Stimulated activated naive CD8-positive, alpha-beta T cell treated with anti-CD3 and anti-CD28 coated beads, Interleukin-15, Interleukin-2, amounts not matched to agents 100 ng/mL and 50 ng/mL, for 24 hours (primary cell): ENCODE measurements at regions not wholly inside any gene's neighbourhood (a gene's known extent, or its start where the extent isn't known, plus 50 kb on each side); places are given as distances from the start of the nearest gene placed in this dataset.

Experiments
- H3K27ac Mint-ChIP-seq: one replicate; pipeline ENCODE4 v1.8.0; 2021; ENCODE audit warnings: mild to moderate bottlenecking, mixed read lengths
- H3K27me3 Mint-ChIP-seq: one replicate; pipeline ENCODE4 v1.8.0; 2021; ENCODE audit warnings: mixed read lengths
- H3K36me3 Mint-ChIP-seq: one replicate; pipeline ENCODE4 v1.8.0; 2021; ENCODE audit warnings: low read depth, mixed read lengths
- H3K4me1 Mint-ChIP-seq: one replicate; pipeline ENCODE4 v1.8.0; 2021; ENCODE audit warnings: low read depth, mixed read lengths
- H3K4me3 Mint-ChIP-seq: one replicate; pipeline ENCODE4 v1.8.0; 2021; ENCODE audit warnings: mild to moderate bottlenecking, mixed read lengths
- H3K9me3 Mint-ChIP-seq: one replicate; pipeline ENCODE4 v1.8.0; 2021; ENCODE audit warnings: mixed read lengths

DNA sequence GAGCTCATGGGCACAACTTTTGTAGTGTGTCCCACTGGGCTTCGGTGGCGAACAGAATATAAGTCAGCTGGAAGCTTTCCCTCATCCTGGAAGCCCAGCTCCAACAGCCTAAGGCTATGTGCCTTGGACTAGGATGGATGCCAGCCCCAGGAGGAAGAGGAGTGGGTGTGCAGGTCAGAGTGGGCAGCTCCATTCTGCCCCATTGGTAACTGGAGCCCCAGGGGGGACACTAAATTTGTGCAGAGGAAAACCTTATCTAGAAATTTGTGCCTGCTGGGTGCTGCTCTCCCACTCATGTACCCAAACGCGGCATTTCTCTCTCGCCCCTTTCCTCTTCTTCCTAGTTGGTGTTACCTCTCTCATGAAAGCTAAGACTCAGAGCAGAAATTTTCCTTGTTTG, 253.9 kb upstream of the MAN1A1 start:
- no peak overlapping the region for H3K27ac Mint-ChIP-seq
- no peaks in the 10 kb centered on the region for H3K27me3 Mint-ChIP-seq
- no peaks in the 10 kb centered on the region for H3K36me3 Mint-ChIP-seq
- no peaks in the 10 kb centered on the region for H3K4me1 Mint-ChIP-seq
- H3K4me3 Mint-ChIP-seq: no peak overlapping the region
- no peaks in the 10 kb centered on the region for H3K9me3 Mint-ChIP-seq

DNA sequence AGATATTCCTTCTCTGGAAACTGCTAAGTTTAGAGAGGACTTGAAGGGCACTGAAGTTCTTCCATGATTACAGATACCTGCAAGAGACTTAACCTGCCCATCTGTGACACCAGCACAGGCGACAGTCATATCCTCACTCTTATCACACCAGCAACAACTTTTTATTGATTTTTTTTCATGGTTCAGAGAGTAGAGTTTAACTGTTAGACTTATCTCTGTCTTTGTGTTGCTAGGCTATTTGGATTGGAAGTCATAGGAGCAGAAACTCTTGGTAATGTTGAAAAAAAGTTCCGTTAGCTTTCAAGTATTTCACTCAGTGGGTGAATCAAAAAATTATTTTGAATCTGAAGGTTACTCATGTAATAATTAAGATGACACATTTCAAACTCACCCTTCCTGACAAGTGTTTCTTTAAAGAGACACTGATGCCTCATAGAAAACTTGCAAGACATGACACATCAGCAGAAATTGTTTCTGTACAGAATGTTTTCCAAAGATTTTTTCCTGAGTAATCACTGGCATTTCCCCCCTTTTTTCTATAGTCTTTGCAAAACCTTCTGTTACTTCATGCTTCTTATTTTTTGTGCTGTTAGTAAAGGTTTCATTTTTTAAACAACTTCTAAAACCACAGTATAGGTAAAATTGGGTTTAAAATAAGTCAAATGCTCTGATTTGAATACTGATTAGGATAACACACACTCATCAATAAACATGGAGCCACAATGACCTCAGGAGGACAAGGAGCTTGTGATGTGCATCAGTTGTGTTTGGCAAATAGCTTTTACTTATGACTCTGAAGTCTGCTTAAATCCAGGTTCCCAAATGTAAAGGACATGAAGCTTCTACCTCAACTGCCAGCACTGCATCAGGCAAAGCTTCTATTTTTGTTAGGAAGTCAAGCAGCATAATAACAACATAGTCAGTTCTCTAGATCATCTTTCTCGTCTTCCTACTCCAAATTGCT, 252.9 kb upstream of the MAN1A1 start:
- Mint-ChIP-seq H3K9me3 (no peaks in the 10 kb centered on the region), H3K27me3 (peaks cover 4% of the 10 kb centered on the region), H3K27ac (no peak overlapping the region), H3K4me1 (no peaks in the 10 kb centered on the region), H3K36me3 (no peaks in the 10 kb centered on the region), H3K4me3 (no peak overlapping the region)

DNA sequence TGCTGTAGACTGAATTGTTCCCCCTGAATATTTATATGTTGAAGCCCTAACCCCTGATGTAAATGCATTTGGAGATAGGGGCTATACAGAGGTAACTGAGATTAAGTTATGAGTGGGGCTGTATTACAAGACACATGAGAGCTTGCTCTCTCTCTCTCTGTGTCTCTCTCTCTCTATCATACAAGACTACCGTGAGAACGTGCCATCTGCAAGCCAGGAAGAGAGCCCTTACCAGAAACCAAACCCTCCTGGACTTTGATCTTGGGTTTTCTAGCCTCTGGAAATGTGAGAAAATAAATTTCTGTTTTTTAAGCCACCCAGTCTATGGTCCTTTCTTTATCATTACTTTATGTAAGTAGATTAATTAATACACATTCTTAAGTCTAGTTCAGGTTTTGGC, 249.3 kb upstream of the MAN1A1 start:
- no peak overlapping the region for H3K27ac Mint-ChIP-seq
- H3K4me3 Mint-ChIP-seq: no peak overlapping the region
- H3K36me3 Mint-ChIP-seq: no peaks in the 10 kb centered on the region

DNA sequence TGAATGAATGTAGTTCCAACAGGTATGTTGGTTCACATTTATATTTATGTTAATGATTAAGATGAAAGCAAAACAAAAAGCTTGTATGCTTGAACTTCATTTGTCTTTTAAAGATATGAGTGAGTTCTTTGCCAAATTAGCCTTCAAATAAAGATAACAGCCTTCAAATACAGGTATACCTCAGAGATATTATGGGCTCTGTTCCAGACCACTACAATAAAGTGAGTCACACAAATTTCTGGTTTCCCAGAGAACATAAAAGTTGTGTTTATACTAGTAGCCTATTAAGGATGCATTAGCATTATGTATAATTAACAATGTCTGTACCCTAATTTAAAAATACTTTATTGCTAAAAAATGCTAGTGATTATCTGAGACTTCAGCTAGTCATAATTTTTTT, 245.3 kb upstream of the MAN1A1 start:
- H3K4me1 Mint-ChIP-seq: no peaks in the 10 kb centered on the region
- peaks cover 4% of the 10 kb centered on the region for H3K27me3 Mint-ChIP-seq
- no peak overlapping the region for H3K27ac Mint-ChIP-seq
- no peak overlapping the region for H3K4me3 Mint-ChIP-seq
- H3K9me3 Mint-ChIP-seq: no peaks in the 10 kb centered on the region
- H3K36me3 Mint-ChIP-seq: no peaks in the 10 kb centered on the region

More for the DNA sequence above, 249.3 kb upstream of the MAN1A1 start:
- H3K4me1 Mint-ChIP-seq: no peaks in the 10 kb centered on the region
- peaks cover 4% of the 10 kb centered on the region for H3K27me3 Mint-ChIP-seq
- no peaks in the 10 kb centered on the region for H3K9me3 Mint-ChIP-seq

DNA sequence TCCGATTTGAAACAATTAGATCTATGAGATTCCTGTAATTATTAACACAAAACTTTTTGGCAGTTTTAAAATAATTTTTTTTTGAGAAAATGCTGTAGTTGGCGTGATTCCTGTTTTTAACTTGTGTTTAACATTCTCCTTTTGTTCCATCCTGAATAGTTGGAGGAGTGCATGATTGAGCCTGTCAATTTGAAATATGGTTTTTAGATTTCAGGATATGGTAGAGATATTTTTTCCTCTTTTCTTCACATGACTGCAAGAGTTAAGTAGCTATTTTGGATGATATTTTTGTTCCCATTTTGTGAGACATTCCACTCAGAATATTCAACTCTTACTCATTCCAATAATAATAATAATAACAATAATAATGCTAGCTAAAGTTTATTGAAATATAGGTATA, 241.7 kb upstream of the MAN1A1 start:
- Mint-ChIP-seq H3K9me3 (no peaks in the 10 kb centered on the region), H3K27me3 (no peaks in the 10 kb centered on the region), H3K27ac (no peak overlapping the region), H3K4me1 (peaks cover 3% of the 10 kb centered on the region), H3K36me3 (no peaks in the 10 kb centered on the region), H3K4me3 (no peak overlapping the region)

DNA sequence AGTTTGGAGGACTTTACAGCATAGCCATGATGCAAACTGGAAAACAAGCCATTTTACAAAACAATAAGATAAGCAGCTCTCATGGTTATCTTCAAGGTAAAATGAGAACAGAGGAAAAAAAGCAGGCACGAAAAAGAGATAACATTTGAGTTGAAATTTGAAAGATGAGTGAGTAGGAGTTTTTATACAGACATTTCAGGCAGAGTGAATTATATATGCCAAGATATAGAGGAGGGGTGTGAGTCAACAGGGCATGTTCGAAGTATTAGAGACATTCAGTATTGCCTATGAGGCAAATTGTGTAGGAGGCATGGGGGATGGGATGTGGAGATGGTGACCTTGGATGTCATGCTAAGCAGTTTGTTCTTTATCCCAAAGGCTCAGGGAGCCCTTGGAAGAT, 240.5 kb upstream of the MAN1A1 start:
- no peak overlapping the region for H3K4me3 Mint-ChIP-seq
- no peaks in the 10 kb centered on the region for H3K9me3 Mint-ChIP-seq
- H3K4me1 Mint-ChIP-seq: peaks cover 3% of the 10 kb centered on the region
- H3K27me3 Mint-ChIP-seq: no peaks in the 10 kb centered on the region
- H3K27ac Mint-ChIP-seq: no peak overlapping the region
- no peaks in the 10 kb centered on the region for H3K36me3 Mint-ChIP-seq

DNA sequence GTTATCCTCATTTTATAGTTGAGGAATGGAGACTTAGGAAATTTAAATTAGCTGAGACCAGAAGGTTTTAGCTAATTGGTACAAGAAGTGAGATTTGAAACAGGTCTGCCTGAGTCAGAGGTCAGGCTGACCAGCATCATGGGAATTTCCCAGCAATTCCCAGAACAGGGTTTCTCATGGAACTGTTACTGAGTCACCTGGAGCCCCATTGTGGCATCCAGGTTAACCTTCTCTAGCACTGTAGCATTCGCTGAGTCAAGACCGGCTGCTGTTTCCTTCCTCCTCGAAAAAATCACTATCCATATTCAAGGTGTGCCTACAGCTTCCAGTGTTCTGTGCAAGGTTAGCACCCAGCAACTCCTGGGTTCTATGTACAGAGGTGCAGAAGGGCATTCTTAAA, 238.0 kb upstream of the MAN1A1 start:
- Mint-ChIP-seq H3K4me3 (no peak overlapping the region), H3K9me3 (no peaks in the 10 kb centered on the region), H3K36me3 (no peaks in the 10 kb centered on the region), H3K27ac (no peak overlapping the region), H3K27me3 (no peaks in the 10 kb centered on the region), H3K4me1 (peaks cover 3% of the 10 kb centered on the region)

DNA sequence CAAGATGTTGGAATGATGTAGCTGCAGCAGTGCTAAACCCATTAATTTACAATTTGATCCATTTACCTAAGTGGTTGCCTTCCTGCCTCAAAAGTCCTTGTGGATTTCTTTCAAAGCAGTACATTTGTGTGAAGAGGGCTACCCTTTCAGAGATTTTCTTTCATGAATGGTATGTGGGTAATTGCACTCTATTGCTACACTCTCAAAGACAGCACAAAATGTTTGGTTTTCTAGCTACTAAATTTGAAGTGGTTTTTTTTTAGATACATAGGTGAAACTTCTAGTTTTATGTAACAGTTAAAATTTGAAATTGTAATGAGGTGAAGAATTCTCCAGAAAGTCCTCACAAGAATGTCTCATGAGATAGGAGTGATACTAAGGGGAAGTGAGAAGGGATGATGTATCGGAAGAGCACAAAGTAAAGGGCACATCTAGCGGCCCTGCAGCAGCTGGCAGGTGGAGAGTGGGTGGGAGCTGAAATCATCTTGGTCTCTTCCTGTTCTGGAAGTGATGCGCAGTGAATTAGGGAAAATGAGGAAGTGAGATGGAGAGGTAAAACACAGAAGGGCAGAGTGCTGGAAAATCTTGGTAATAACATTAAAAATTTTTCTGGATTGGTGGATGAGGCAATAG, 236.8 kb upstream of the MAN1A1 start:
- H3K4me3 Mint-ChIP-seq: no peak overlapping the region
- H3K27ac Mint-ChIP-seq: no peak overlapping the region
- H3K9me3 Mint-ChIP-seq: no peaks in the 10 kb centered on the region
- no peaks in the 10 kb centered on the region for H3K36me3 Mint-ChIP-seq
- peaks cover 3% of the 10 kb centered on the region for H3K4me1 Mint-ChIP-seq
- no peaks in the 10 kb centered on the region for H3K27me3 Mint-ChIP-seq

DNA sequence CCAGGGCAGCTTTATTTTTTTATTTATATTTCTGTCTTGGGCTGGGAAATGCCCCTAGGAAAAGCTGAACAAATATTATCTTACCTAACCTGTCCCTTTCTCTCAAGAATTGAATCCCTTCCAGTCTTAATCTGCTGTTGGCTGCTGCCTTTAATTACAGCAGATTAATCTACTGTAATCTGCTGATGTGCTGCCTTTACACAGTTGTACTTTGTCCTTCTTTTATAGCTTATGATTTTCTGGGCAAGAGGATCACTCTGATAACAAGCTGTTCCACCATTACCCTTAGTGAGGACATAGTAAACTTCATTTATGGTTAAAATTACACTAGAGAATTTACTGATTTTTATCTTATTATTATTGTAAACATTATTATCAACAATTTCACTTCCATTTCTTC, 234.5 kb upstream of the MAN1A1 start:
- H3K36me3 Mint-ChIP-seq: no peaks in the 10 kb centered on the region
- no peak overlapping the region for H3K4me3 Mint-ChIP-seq
- peaks cover 3% of the 10 kb centered on the region for H3K4me1 Mint-ChIP-seq
- H3K27me3 Mint-ChIP-seq: no peaks in the 10 kb centered on the region
- no peak overlapping the region for H3K27ac Mint-ChIP-seq
- H3K9me3 Mint-ChIP-seq: no peaks in the 10 kb centered on the region

DNA sequence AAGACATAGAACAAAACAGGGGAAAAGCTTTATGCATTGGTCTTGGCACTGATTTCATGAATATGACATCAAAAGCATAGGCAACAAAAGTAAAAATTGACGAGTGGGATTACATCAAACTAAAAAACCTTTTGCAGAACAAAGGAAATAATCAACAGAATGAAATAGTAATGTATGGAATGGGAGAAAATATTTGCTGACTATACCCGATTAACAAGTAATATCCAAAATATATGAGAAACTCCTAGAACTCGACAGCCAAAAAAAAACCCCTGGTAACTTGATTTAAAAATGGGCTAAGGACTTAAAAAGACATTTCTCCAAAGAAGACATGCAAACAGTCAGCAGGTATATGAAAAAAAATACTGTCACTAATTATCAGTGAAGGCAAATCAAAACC, 231.7 kb upstream of the MAN1A1 start:
- Mint-ChIP-seq H3K36me3 (no peaks in the 10 kb centered on the region), H3K27me3 (no peaks in the 10 kb centered on the region), H3K27ac (no peak overlapping the region), H3K4me1 (no peaks in the 10 kb centered on the region), H3K9me3 (peaks cover 11% of the 10 kb centered on the region), H3K4me3 (no peak overlapping the region)

DNA sequence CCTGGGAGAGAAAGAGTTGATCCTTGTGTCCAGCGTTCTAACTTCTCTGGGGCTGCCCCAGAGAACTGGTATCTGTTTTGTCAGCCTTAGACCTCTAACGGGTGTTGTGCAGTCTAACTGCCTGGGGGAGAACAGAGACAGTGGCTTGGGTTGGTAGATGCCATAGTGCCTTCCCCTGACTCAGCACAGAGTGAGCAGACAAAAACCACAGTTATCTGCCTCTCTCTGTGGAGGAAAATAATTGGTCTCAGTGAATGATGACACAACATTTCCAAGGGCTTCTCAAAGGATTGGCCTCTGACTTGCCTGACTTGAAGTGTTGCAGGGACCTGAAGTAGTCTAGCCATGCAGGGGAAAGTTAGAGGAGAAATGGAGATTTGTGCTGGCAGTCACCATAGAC, 226.2 kb upstream of the MAN1A1 start:
- Mint-ChIP-seq H3K27ac (no peak overlapping the region), H3K9me3 (peaks cover 18% of the 10 kb centered on the region), H3K4me3 (no peak overlapping the region), H3K4me1 (no peaks in the 10 kb centered on the region), H3K27me3 (peaks cover 7% of the 10 kb centered on the region), H3K36me3 (no peaks in the 10 kb centered on the region)

DNA sequence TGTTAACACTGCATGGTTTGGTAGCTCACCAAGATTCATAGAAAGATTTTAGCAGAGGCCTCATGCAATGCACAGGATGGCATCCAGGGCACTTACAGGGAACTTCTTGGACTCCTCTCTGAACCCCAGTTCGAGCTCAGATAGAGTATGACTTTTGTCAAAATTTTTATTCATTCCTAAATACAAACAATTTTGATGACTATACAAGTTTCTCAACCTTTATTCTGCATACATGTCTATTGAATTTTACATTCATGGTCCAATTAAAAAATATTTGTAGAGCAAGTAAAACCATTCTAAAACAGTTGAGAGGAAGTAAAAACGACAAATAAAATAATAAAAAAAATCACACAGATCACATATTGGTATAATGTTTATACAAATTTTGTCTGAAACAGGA, 219.0 kb upstream of the MAN1A1 start:
- Mint-ChIP-seq H3K27me3 (peaks cover 3% of the 10 kb centered on the region), H3K27ac (no peak overlapping the region), H3K36me3 (no peaks in the 10 kb centered on the region), H3K4me1 (no peaks in the 10 kb centered on the region), H3K9me3 (no peaks in the 10 kb centered on the region), H3K4me3 (no peak overlapping the region)

DNA sequence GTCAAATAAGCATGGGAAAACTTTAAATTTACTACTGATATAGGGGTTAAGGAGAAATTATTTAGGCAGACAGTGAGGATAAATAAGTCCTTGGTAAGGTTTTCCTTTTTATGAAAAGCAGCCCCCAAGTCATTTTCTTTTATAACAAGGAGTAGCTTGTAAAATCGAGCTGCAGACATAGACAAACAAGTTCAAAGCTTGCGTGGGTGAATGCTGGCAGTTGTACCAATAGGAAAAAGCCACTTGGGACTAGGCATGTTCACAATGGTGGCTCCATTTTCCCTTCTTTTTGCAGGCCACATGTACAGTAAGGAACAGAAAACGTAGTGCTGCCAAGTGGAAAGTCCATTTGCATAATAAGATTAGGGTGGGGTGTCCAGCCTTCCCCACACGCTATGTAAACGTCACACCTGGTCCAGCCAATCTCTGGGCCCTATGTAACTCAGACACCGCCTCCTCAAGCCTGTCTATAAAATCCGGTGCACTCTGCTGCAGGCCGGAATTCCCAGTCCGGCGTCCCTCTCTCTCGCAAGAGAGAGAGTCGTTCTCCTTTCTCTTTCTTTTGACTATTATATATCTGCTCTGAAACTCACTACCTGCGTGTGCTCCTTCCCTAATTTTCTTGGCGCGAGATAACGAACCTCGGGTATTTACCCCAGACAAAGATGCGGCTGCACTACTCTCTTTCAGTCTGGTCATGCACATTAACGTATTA, 217.1 kb upstream of the MAN1A1 start:
- no peak overlapping the region for H3K27ac Mint-ChIP-seq
- no peaks in the 10 kb centered on the region for H3K4me1 Mint-ChIP-seq
- no peaks in the 10 kb centered on the region for H3K27me3 Mint-ChIP-seq
- H3K9me3 Mint-ChIP-seq: no peaks in the 10 kb centered on the region
- H3K36me3 Mint-ChIP-seq: no peaks in the 10 kb centered on the region
- H3K4me3 Mint-ChIP-seq: no peak overlapping the region

DNA sequence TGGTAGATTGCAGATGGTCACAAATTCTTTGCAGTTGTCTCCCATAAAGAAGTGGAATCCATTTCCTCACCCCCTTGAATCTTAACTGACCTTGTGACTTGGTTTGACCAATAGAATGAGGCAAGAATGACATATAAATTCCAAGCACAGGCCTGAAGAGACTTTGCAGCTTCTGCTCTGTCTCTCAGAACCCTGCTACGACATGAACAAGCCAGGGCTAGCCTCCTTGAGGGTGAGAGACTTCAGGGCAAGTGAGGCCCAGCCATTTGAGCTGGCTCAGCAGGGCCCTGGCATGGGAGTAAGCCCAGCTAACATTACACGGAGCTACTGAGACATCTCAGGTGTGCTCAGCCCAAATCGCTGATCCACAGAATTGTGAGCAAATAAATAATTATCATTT, 216.3 kb upstream of the MAN1A1 start:
- H3K4me3 Mint-ChIP-seq: no peak overlapping the region
- no peaks in the 10 kb centered on the region for H3K36me3 Mint-ChIP-seq
- H3K4me1 Mint-ChIP-seq: no peaks in the 10 kb centered on the region
- H3K9me3 Mint-ChIP-seq: no peaks in the 10 kb centered on the region
- H3K27ac Mint-ChIP-seq: no peak overlapping the region
- no peaks in the 10 kb centered on the region for H3K27me3 Mint-ChIP-seq

DNA sequence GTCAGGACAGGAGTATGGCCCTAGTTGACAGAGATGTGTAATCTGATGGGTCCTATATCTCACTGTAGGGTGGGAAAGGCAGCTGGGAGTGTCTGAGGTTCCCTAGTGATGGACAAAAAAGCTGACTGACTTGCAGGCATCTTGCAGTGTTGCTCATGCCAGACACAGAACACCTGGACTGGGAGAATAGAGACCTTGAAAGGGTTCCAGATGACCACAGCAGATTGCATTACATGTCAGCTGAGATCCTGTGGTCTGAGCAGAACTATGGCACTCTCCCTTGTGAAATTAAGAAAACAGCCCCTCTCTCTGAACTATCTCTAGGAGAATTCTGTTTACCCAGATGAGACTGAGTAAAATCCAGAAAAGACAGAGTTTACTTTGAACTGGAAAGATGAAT, 212.6 kb upstream of the MAN1A1 start:
- H3K4me3 Mint-ChIP-seq: no peak overlapping the region
- H3K36me3 Mint-ChIP-seq: no peaks in the 10 kb centered on the region
- H3K4me1 Mint-ChIP-seq: no peaks in the 10 kb centered on the region
- no peaks in the 10 kb centered on the region for H3K9me3 Mint-ChIP-seq
- H3K27me3 Mint-ChIP-seq: peaks cover 4% of the 10 kb centered on the region
- no peak overlapping the region for H3K27ac Mint-ChIP-seq
